Osteoblast (primary cell): ENCODE measurements at regions not wholly inside any gene's neighbourhood (a gene's known extent, or its start where the extent isn't known, plus 50 kb on each side); places are given as distances from the start of the nearest gene placed in this dataset.

Experiments used
- DNase-seq: peaks from one replicate; pipeline ENCODE4 v3.0.0; 2011; ENCODE audit warnings: low spot score, mixed read lengths; ENCODE audit not compliant: insufficient read length; ENCODE audit errors: missing footprints
- H2AFZ ChIP-seq: 2 replicates; pipeline ENCODE4 v1.6.0; 2011; ENCODE audit warnings: mild to moderate bottlenecking, low read length
- H3K27ac ChIP-seq: 2 replicates; pipeline ENCODE4 v1.5.1; 2011; ENCODE audit warnings: mild to moderate bottlenecking, low read depth, low read length, moderate library complexity
- H3K27me3 ChIP-seq: 2 replicates; pipeline ENCODE4 v1.6.0; 2012; ENCODE audit warnings: mild to moderate bottlenecking, control low read depth, inconsistent platforms, low read length, moderate library complexity; ENCODE audit not compliant: insufficient read depth
- H3K36me3 ChIP-seq: 2 replicates; pipeline ENCODE4 v1.5.1; 2011; ENCODE audit warnings: mild to moderate bottlenecking, low read length, control low read depth, moderate library complexity; ENCODE audit not compliant: insufficient read depth
- H3K4me1 ChIP-seq: 2 replicates; pipeline ENCODE4 v1.5.1; 2011; ENCODE audit warnings: mild to moderate bottlenecking, low read length, control low read depth, moderate library complexity; ENCODE audit not compliant: insufficient read depth
- H3K4me2 ChIP-seq: 2 replicates; pipeline ENCODE4 v1.6.0; 2011; ENCODE audit warnings: mild to moderate bottlenecking, low read length; ENCODE audit not compliant: insufficient read depth
- H3K4me3 ChIP-seq: fragments of 200-600 bp; sonication (generic); 3 replicates; pipeline ENCODE4 v1.5.1; 2012; ENCODE audit warnings: mild to moderate bottlenecking, low read length, inconsistent platforms; ENCODE audit not compliant: insufficient read depth
- H3K79me2 ChIP-seq: 2 replicates; pipeline ENCODE4 v1.6.0; 2012; ENCODE audit warnings: mild to moderate bottlenecking, low read length, control low read depth, inconsistent platforms; ENCODE audit not compliant: insufficient read depth
- H3K9me3 ChIP-seq: 2 replicates; pipeline ENCODE4 v1.5.1; 2011; ENCODE audit warnings: low read depth, low read length, control low read depth
- H4K20me1 ChIP-seq: 2 replicates; pipeline ENCODE4 v1.6.0; 2012; ENCODE audit warnings: mild to moderate bottlenecking, low read length, control low read depth; ENCODE audit not compliant: insufficient read depth
- CTCF ChIP-seq: IDR thresholded peaks from 2 replicates; pipeline ENCODE4 v1.5.1; 2011; ENCODE audit warnings: mild to moderate bottlenecking, low read depth, low read length, moderate library complexity; ENCODE audit errors: extremely low read depth

- DNase-seq, result no peak
- Histone ChIP-seq H3K4me1 (no peaks in the 10 kb centered on the region), H3K9me3 (no peaks in the 10 kb centered on the region), H4K20me1 (no peaks in the 10 kb centered on the region), H3K79me2 (no peaks in the 10 kb centered on the region), H3K4me3 (no peak overlapping the region), H3K27ac (no peak overlapping the region), H3K27me3 (no peaks in the 10 kb centered on the region), H3K4me2 (no peak overlapping the region), H2AFZ (no peak overlapping the region), H3K36me3 (no peaks in the 10 kb centered on the region)
- no peak for TF ChIP-seq CTCF
Observed at GRCh38 chr2:137893145-137893544, 71.1 kb upstream of the HNMT start.

- DNase-seq, result no peak
- H3K27me3 ChIP-seq, result peaks cover 2% of the 10 kb centered on the region
- H3K27ac ChIP-seq, result no peak overlapping the region
- H3K4me3 ChIP-seq, result no peak overlapping the region
- H2AFZ ChIP-seq, result no peak overlapping the region
- H3K4me1 ChIP-seq, result no peaks in the 10 kb centered on the region
- no peaks in the 10 kb centered on the region for H3K36me3 ChIP-seq
- H3K9me3 ChIP-seq, result no peaks in the 10 kb centered on the region
- H3K79me2 ChIP-seq, result no peaks in the 10 kb centered on the region
- no peak overlapping the region for H3K4me2 ChIP-seq
- TF ChIP-seq CTCF, result no peak
- no peaks in the 10 kb centered on the region for H4K20me1 ChIP-seq
Observed at GRCh38 chr2:137896467-137896866, 67.8 kb upstream of the HNMT start.

- Histone ChIP-seq H3K4me2 (no peak overlapping the region), H3K79me2 (no peaks in the 10 kb centered on the region), H4K20me1 (no peaks in the 10 kb centered on the region), H3K36me3 (no peaks in the 10 kb centered on the region), H3K4me1 (no peaks in the 10 kb centered on the region), H3K4me3 (no peak overlapping the region), H3K27me3 (peaks cover 2% of the 10 kb centered on the region), H2AFZ (no peak overlapping the region), H3K9me3 (no peaks in the 10 kb centered on the region), H3K27ac (no peak overlapping the region)
- DNase-seq, result no peak
- TF ChIP-seq CTCF, result no peak
Observed at GRCh38 chr2:137897082-137897481, 67.2 kb upstream of the HNMT start.

DNA sequence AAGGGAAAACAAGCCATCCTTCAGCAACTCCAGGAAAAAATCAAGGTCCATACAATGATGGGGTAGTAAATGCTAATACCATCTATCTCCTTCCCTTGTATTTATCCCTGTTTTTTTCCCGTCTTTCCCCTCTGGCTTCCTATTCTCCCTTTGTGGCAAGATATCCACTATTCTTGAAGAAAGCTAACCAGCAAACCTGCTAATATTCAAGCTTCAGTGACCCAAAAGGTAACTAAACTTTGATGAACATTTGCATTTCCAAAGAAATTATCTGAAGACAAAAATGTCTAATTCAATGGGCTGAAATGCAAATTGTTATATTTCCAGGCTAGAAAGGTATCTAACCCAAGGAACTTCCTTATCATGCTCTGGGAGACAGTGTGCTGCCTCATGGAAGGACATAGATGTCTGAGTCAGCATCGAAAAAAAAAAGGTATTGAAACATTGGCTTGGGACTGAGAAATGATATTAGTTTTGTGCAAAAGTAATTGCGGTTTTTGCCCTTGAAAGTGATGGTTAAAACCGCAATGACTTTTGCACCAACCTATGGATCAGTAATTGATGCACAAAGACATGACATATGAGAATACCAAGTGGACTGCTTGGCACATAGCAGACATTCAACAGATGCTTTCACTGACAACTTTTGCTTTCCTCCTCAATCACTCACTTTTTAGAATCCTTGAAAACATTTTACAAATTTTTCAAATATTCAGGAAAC lies 63.7 kb upstream of the HNMT start:
- TF ChIP-seq CTCF, result no peak
- Histone ChIP-seq H3K4me1 (no peaks in the 10 kb centered on the region), H3K9me3 (no peaks in the 10 kb centered on the region), H4K20me1 (no peaks in the 10 kb centered on the region), H3K4me2 (no peak overlapping the region), H3K27ac (no peak overlapping the region), H3K79me2 (no peaks in the 10 kb centered on the region), H3K36me3 (no peaks in the 10 kb centered on the region), H3K4me3 (no peak overlapping the region), H2AFZ (no peak overlapping the region), H3K27me3 (peaks cover 2% of the 10 kb centered on the region)
- DNase-seq, result no peak
